PC-3 (cell line): ENCODE measurements at regions not wholly inside any gene's neighbourhood (a gene's known extent, or its start where the extent isn't known, plus 50 kb on each side); places are given as distances from the start of the nearest gene placed in this dataset.

Experiments
- ATAC-seq: fragments of 200-7000 bp; cut with Tn5 transposase; 2 replicates; pipeline ENCODE4 v1.9.1; 2020; ENCODE audit warnings: mild to moderate bottlenecking, moderate library complexity
- BruUV-seq: library from RNA; stranded (reverse); fragments of 400-500 nt; replicated peaks from 2 replicates; lab custom pipeline; 2021; lab: Mats Ljungman, UMichigan
- CTCF ChIA-PET: fragments of 300-600 bp; sonication (Branson Sonifier 250); formaldehyde crosslinking; loops from one replicate; lab custom pipeline; 2022; ENCODE audit warnings: antibody characterized with exemption; lab: Charles Lee
- POLR2A ChIA-PET: fragments of 300-600 bp; sonication (Branson Sonifier 250); formaldehyde crosslinking; loops from one replicate; lab custom pipeline; 2022; ENCODE audit warnings: antibody characterized with exemption; ENCODE audit not compliant: unreplicated experiment; lab: Charles Lee
- DNase-seq: peaks from one replicate; pipeline ENCODE4 v3.0.0-alpha.2; 2015
- H2AFZ ChIP-seq: fragments of 300-600 bp; sonication (generic); 2 replicates; pipeline ENCODE4 v1.6.0; 2016; ENCODE audit warnings: antibody characterized with exemption, low read length
- H3F3A ChIP-seq: fragments of 300-600 bp; sonication (generic); one replicate; pipeline ENCODE4 v1.6.0; 2017; ENCODE audit warnings: antibody characterized with exemption, low read length, control low read depth, mild to moderate bottlenecking; ENCODE audit not compliant: unreplicated experiment
- H3K27ac ChIP-seq: fragments of 300-600 bp; sonication (generic); 2 replicates; pipeline ENCODE4 v1.5.1; 2016; ENCODE audit warnings: mild to moderate bottlenecking, low read length
- H3K27me3 ChIP-seq: fragments of 300-600 bp; sonication (generic); 2 replicates; pipeline ENCODE4 v1.6.1; 2016; ENCODE audit warnings: low read length, mixed read lengths
- H3K36me3 ChIP-seq: fragments of 300-600 bp; sonication (generic); 2 replicates; pipeline ENCODE4 v1.6.1; 2016; ENCODE audit warnings: low read depth, mixed run types, low read length, mixed read lengths
- H3K4me1 ChIP-seq: fragments of 300-600 bp; sonication (generic); 2 replicates; pipeline ENCODE4 v1.5.1; 2016; ENCODE audit warnings: low read length; ENCODE audit not compliant: insufficient read depth
- H3K4me2 ChIP-seq: fragments of 300-600 bp; sonication (generic); 2 replicates; pipeline ENCODE4 v1.6.0; 2016; ENCODE audit warnings: low read length
- H3K4me3 ChIP-seq: fragments of 300-600 bp; sonication (generic); 2 replicates; pipeline ENCODE4 v1.5.1; 2016; ENCODE audit warnings: mild to moderate bottlenecking, low read length, mixed read lengths
- H3K79me2 ChIP-seq: fragments of 300-600 bp; sonication (generic); 2 replicates; pipeline ENCODE4 v1.6.1; 2017; ENCODE audit warnings: low read length, mixed read lengths
- H3K9ac ChIP-seq: fragments of 300-600 bp; sonication (generic); 2 replicates; pipeline ENCODE4 v1.6.0; 2016; ENCODE audit warnings: mild to moderate bottlenecking, low read length
- H3K9me2 ChIP-seq: fragments of 300-600 bp; sonication (generic); replicated peaks from 2 replicates; pipeline ENCODE4 v1.6.1; 2016; ENCODE audit warnings: mixed run types, low read length, mixed read lengths
- H3K9me3 ChIP-seq: fragments of 300-600 bp; sonication (generic); 2 replicates; pipeline ENCODE4 v1.6.1; 2016; ENCODE audit warnings: low read length, mixed read lengths
- H4K20me1 ChIP-seq: fragments of 300-600 bp; sonication (generic); 2 replicates; pipeline ENCODE4 v1.6.1; 2016; ENCODE audit warnings: low read length, mixed read lengths
- EZH2 ChIP-seq: fragments of 300-600 bp; sonication (generic); IDR thresholded peaks from one replicate; pipeline ENCODE4 v1.6.1; 2017; ENCODE audit warnings: antibody characterized with exemption, mild to moderate bottlenecking, low read length; ENCODE audit not compliant: unreplicated experiment
- EZH2phosphoT487 ChIP-seq: fragments of 300-600 bp; sonication (generic); IDR thresholded peaks from 2 replicates; pipeline ENCODE4 v1.6.1; 2018; ENCODE audit warnings: mild to moderate bottlenecking, antibody characterized with exemption, low read length, borderline replicate concordance
- intact Hi-C: fragments of 100-400 bp; cut with micrococcal nuclease; formaldehyde crosslinking; loops from 2 replicates; pipeline ENCODE4 v1.9.0; 2023
- TF ChIP-seq, protein P1 (sequence below): fragments of 300-600 bp; sonication (generic); conservative IDR thresholded peaks from 2 replicates; pipeline ENCODE4 v1.5.1; 2017; ENCODE audit warnings: antibody characterized with exemption, low read depth, mild to moderate bottlenecking, low read length

- Histone ChIP-seq H3K36me3 (no peaks in the 10 kb centered on the region), H3K27ac (no peak overlapping the region), H4K20me1 (no peaks in the 10 kb centered on the region), H3K79me2 (no peaks in the 10 kb centered on the region), H3K9ac (no peak overlapping the region), H2AFZ (no peak overlapping the region), H3K27me3 (no peaks in the 10 kb centered on the region), H3K4me1 (no peaks in the 10 kb centered on the region), H3K4me2 (no peak overlapping the region), H3K4me3 (no peak overlapping the region), H3K9me2 (no peaks in the 10 kb centered on the region), H3F3A (no peaks in the 10 kb centered on the region), H3K9me3 (no peaks in the 10 kb centered on the region)
- no TSS peak for BruUV-seq
- POLR2A ChIA-PET: no interaction called here
- ATAC-seq: no peak
- no peak for DNase-seq
- CTCF ChIA-PET: no interaction called here
- intact Hi-C loops: no loop called here
- TF ChIP-seq EZH2 (no peak), EZH2phosphoT487 (no peak)
- TF ChIP-seq, protein P1, sequence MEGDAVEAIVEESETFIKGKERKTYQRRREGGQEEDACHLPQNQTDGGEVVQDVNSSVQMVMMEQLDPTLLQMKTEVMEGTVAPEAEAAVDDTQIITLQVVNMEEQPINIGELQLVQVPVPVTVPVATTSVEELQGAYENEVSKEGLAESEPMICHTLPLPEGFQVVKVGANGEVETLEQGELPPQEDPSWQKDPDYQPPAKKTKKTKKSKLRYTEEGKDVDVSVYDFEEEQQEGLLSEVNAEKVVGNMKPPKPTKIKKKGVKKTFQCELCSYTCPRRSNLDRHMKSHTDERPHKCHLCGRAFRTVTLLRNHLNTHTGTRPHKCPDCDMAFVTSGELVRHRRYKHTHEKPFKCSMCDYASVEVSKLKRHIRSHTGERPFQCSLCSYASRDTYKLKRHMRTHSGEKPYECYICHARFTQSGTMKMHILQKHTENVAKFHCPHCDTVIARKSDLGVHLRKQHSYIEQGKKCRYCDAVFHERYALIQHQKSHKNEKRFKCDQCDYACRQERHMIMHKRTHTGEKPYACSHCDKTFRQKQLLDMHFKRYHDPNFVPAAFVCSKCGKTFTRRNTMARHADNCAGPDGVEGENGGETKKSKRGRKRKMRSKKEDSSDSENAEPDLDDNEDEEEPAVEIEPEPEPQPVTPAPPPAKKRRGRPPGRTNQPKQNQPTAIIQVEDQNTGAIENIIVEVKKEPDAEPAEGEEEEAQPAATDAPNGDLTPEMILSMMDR: no peak
These were observed 167.5 kb upstream of the TPM1 start for GRCh38 chr15:62874959-62875625.

- Histone ChIP-seq H3F3A (no peaks in the 10 kb centered on the region), H3K79me2 (no peaks in the 10 kb centered on the region), H3K36me3 (no peaks in the 10 kb centered on the region), H3K9me3 (no peaks in the 10 kb centered on the region), H3K9ac (no peak overlapping the region), H4K20me1 (no peaks in the 10 kb centered on the region), H3K4me3 (no peak overlapping the region), H3K27ac (no peak overlapping the region), H3K27me3 (no peaks in the 10 kb centered on the region), H3K9me2 (no peaks in the 10 kb centered on the region), H3K4me2 (no peak overlapping the region), H3K4me1 (no peaks in the 10 kb centered on the region), H2AFZ (no peak overlapping the region)
- intact Hi-C loops: no loop called here
- DNase-seq: no peak
- CTCF ChIA-PET: no interaction called here
- TF ChIP-seq EZH2 (no peak), EZH2phosphoT487 (no peak)
- TF ChIP-seq, protein P1: no peak
- no peak for ATAC-seq
- POLR2A ChIA-PET: no interaction called here
- no TSS peak for BruUV-seq
These were observed 166.9 kb upstream of the TPM1 start for GRCh38 chr15:62875626-62876021.

DNA sequence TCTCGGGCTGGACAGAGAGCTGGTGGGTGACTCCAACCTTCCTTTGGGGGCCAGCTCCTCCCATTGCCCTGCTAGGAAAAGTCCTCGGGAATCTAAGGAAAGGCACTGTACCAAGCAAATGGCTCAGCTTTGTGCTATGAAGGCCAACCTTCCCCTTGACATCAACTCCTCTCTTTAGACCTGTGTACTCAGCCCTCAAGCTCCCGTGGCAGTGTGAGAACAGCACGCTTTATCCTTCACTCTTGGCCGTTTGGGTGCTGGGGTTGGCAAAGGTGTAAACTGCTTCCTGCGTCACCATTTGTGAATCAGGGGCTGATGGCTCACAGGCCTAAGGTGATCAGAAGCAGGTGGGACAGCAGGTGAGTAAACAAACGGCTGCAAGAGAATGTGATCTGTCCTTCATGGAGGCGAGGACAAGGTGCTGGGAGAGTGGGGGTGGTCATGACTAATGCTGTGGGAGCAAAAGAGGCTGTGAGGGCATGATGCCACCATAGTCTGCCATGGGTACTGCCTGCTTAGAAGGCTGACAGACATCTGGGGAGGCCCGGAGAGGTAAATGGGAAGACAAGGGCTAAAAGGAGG lies 165.2 kb upstream of the TPM1 start:
- ChIA-PET CTCF (no interaction called here), POLR2A (no interaction called here)
- no peak overlapping the region for H3K4me2 ChIP-seq
- DNase-seq (no peak), ATAC-seq (no peak)
- H2AFZ ChIP-seq: no peak overlapping the region
- TF ChIP-seq EZH2phosphoT487: no peak
- TF ChIP-seq, protein P1: no peak
- no peak for TF ChIP-seq EZH2
- no peaks in the 10 kb centered on the region for H3K27me3 ChIP-seq
- H4K20me1 ChIP-seq: no peaks in the 10 kb centered on the region
- H3K36me3 ChIP-seq: no peaks in the 10 kb centered on the region
- no peak overlapping the region for H3K9ac ChIP-seq
- BruUV-seq: no TSS peak
- intact Hi-C loops: no loop called here
- no peaks in the 10 kb centered on the region for H3K9me3 ChIP-seq
- no peak overlapping the region for H3K27ac ChIP-seq
- H3K9me2 ChIP-seq: no peaks in the 10 kb centered on the region
- no peaks in the 10 kb centered on the region for H3K79me2 ChIP-seq
- H3K4me3 ChIP-seq: no peak overlapping the region
- no peaks in the 10 kb centered on the region for H3K4me1 ChIP-seq
- H3F3A ChIP-seq: no peaks in the 10 kb centered on the region
